H9 (cell line): ENCODE measurements at regions not wholly inside any gene's neighbourhood (a gene's known extent, or its start where the extent isn't known, plus 50 kb on each side); places are given as distances from the start of the nearest gene placed in this dataset.
A peak's percentile ranks its signal among the peaks of the same experiment; 100 is the strongest.

Source experiments
- DNase-seq: peaks from one replicate; pipeline ENCODE4 v3.0.0-alpha.2; 2017
- H2AFZ ChIP-seq: one replicate; pipeline ENCODE4 v1.6.1; 2013; ENCODE audit warnings: mild to moderate bottlenecking, low read length, control low read depth, moderate library complexity
- H2AK5ac ChIP-seq: 2 replicates; pipeline ENCODE4 v1.6.1; 2013; ENCODE audit warnings: low read length, control low read depth, mixed read lengths; ENCODE audit not compliant: insufficient read length
- H2BK120ac ChIP-seq: one replicate; pipeline ENCODE4 v1.6.1; 2013; ENCODE audit warnings: low read depth, mild to moderate bottlenecking, low read length, control low read depth, inconsistent platforms; ENCODE audit not compliant: poor library complexity, severe bottlenecking
- H2BK12ac ChIP-seq: 2 replicates; pipeline ENCODE4 v1.6.1; 2013; ENCODE audit warnings: low read length, control low read depth, mixed read lengths, low read depth; ENCODE audit not compliant: insufficient read length
- H2BK15ac ChIP-seq: 2 replicates; pipeline ENCODE4 v1.6.1; 2013; ENCODE audit warnings: low read depth, low read length, control low read depth
- H2BK20ac ChIP-seq: one replicate; pipeline ENCODE4 v1.6.1; 2013; ENCODE audit warnings: low read depth, mild to moderate bottlenecking, low read length, control low read depth, inconsistent platforms; ENCODE audit not compliant: poor library complexity, severe bottlenecking
- H2BK5ac ChIP-seq: 2 replicates; pipeline ENCODE4 v1.6.1; 2013; ENCODE audit warnings: low read length, control low read depth, mixed read lengths; ENCODE audit not compliant: insufficient read length
- H3K14ac ChIP-seq: 2 replicates; pipeline ENCODE4 v1.6.1; 2013; ENCODE audit warnings: low read length, control low read depth; ENCODE audit not compliant: insufficient read depth
- H3K18ac ChIP-seq: 2 replicates; pipeline ENCODE4 v1.6.1; 2013; ENCODE audit warnings: low read depth, mild to moderate bottlenecking, mixed read lengths, low read length, control low read depth; ENCODE audit not compliant: insufficient read length
- H3K23ac ChIP-seq: 2 replicates; pipeline ENCODE4 v1.6.1; 2013; ENCODE audit warnings: low read length, control low read depth, mixed read lengths, low read depth; ENCODE audit not compliant: insufficient read length
- H3K23me2 ChIP-seq: 2 replicates; pipeline ENCODE4 v1.6.1; 2013; ENCODE audit warnings: low read depth, mild to moderate bottlenecking, mixed read lengths, low read length, control low read depth; ENCODE audit not compliant: insufficient read length, poor library complexity, severe bottlenecking
- H3K27ac ChIP-seq: 2 replicates; pipeline ENCODE4 v1.5.1; 2013; ENCODE audit warnings: low read length, control low read depth, mixed read lengths, low read depth; ENCODE audit not compliant: insufficient read length
- H3K27me3 ChIP-seq: 2 replicates; pipeline ENCODE4 v1.6.1; 2013; ENCODE audit warnings: low read length, control low read depth, inconsistent platforms; ENCODE audit not compliant: insufficient read depth
- H3K4ac ChIP-seq: 2 replicates; pipeline ENCODE4 v1.6.1; 2013; ENCODE audit warnings: low read depth, mild to moderate bottlenecking, control low read depth, inconsistent platforms, low read length, moderate library complexity
- H3K4me1 ChIP-seq: 2 replicates; pipeline ENCODE4 v1.6.1; 2013; ENCODE audit warnings: low read length, control low read depth, inconsistent platforms; ENCODE audit not compliant: insufficient read depth
- H3K4me2 ChIP-seq: 2 replicates; pipeline ENCODE4 v1.6.1; 2013; ENCODE audit warnings: low read length, control low read depth, mixed read lengths; ENCODE audit not compliant: insufficient read length, insufficient read depth
- H3K56ac ChIP-seq: 2 replicates; pipeline ENCODE4 v1.6.1; 2013; ENCODE audit warnings: low read depth, mild to moderate bottlenecking, mixed read lengths, low read length, control low read depth; ENCODE audit not compliant: insufficient read length
- H3K79me1 ChIP-seq: 2 replicates; pipeline ENCODE4 v1.6.1; 2013; ENCODE audit warnings: low read depth, mild to moderate bottlenecking, moderate library complexity, low read length, control low read depth, inconsistent platforms; ENCODE audit not compliant: insufficient read depth, poor library complexity, severe bottlenecking
- H3K79me2 ChIP-seq: 2 replicates; pipeline ENCODE4 v1.6.1; 2013; ENCODE audit warnings: low read length, control low read depth, inconsistent platforms; ENCODE audit not compliant: insufficient read depth
- H3K9ac ChIP-seq: 2 replicates; pipeline ENCODE4 v1.6.1; 2013; ENCODE audit warnings: low read length, control low read depth, mixed read lengths; ENCODE audit not compliant: insufficient read length; ENCODE audit errors: extremely low read depth
- H3K9me3 ChIP-seq: one replicate; pipeline ENCODE4 v1.6.1; 2013; ENCODE audit warnings: low read depth, low read length, inconsistent platforms; ENCODE audit not compliant: control insufficient read depth
- H3T11ph ChIP-seq: one replicate; pipeline ENCODE4 v1.6.1; 2013; ENCODE audit warnings: mild to moderate bottlenecking, low read length, control low read depth, inconsistent platforms
- H4K20me1 ChIP-seq: one replicate; pipeline ENCODE4 v1.6.1; 2013; ENCODE audit not compliant: control insufficient read depth, insufficient read length, insufficient read depth
- H4K5ac ChIP-seq: 2 replicates; pipeline ENCODE4 v1.6.1; 2013; ENCODE audit warnings: low read depth, mild to moderate bottlenecking, mixed read lengths, low read length, control low read depth; ENCODE audit not compliant: insufficient read length
- H4K8ac ChIP-seq: replicated peaks from 2 replicates; pipeline ENCODE4 v1.6.1; 2013; ENCODE audit warnings: low read length, control low read depth, mixed read lengths, low read depth; ENCODE audit not compliant: insufficient read length
- H4K91ac ChIP-seq: 2 replicates; pipeline ENCODE4 v1.6.1; 2013; ENCODE audit warnings: low read depth, mild to moderate bottlenecking, moderate library complexity, mixed read lengths, low read length, control low read depth; ENCODE audit not compliant: insufficient read length
- H3K27ac Mint-ChIP-seq, 3 experiments: 2 replicates in 2 of 3; 3 replicates in 1 of 3; pipeline ENCODE4 v1.8.0; 2020 to 2021; ENCODE audit warnings: mixed read lengths in 3 of 3, mild to moderate bottlenecking in 1 of 3, moderate library complexity in 1 of 3
- H3K27me3 Mint-ChIP-seq: 2 replicates; pipeline ENCODE4 v1.8.0; 2021; ENCODE audit warnings: low read depth, mild to moderate bottlenecking, moderate library complexity, mixed read lengths
- H3K36me3 Mint-ChIP-seq, 3 experiments: 2 replicates in 2 of 3; 3 replicates in 1 of 3; pipeline ENCODE4 v1.8.0; 2020 to 2021; ENCODE audit warnings: low read depth in 3 of 3, mixed read lengths in 3 of 3; ENCODE audit not compliant: insufficient read depth in 1 of 3
- H3K4me1 Mint-ChIP-seq, 2 experiments: 2 replicates each; pipeline ENCODE4 v1.8.0; 2020; ENCODE audit warnings: mixed read lengths in 2 of 2
- H3K4me3 Mint-ChIP-seq, 2 experiments: 2 replicates in 1 of 2; 3 replicates in 1 of 2; pipeline ENCODE4 v1.8.0; 2020 to 2021; ENCODE audit warnings: mild to moderate bottlenecking in 2 of 2, mixed read lengths in 2 of 2, moderate library complexity in 1 of 2
- H3K9me3 Mint-ChIP-seq, 2 experiments: 2 replicates in 1 of 2; 3 replicates in 1 of 2; pipeline ENCODE4 v1.8.0; 2020; ENCODE audit warnings: mild to moderate bottlenecking in 2 of 2, mixed read lengths in 2 of 2, moderate library complexity in 1 of 2
- WGBS: extraction: QIAGEN DNeasy Blood & Tissue Kit; methylation state at CpG from one replicate; pipeline ENCODE4 v1.1.7; 2013; ENCODE audit warnings: missing lambda C conversion rate, low lambda C conversion rate, mixed read lengths; ENCODE audit not compliant: insufficient read length; ENCODE audit errors: extremely low coverage; 5-methylcytosine and 5-hydroxymethylcytosine counted together
- TF ChIP-seq, protein P1 (sequence below): fragments of 200-600 bp; sonication (generic); conservative IDR thresholded peaks from 3 replicates; pipeline ENCODE4 v1.8.0; 2021; ENCODE audit warnings: antibody characterized with exemption, mild to moderate bottlenecking

GRCh38 chr13:110819203-110820014 lies 95.5 kb downstream of the ANKRD10 start:
- Histone ChIP-seq H2BK12ac (no peak overlapping the region), H3K27ac (no peak overlapping the region), H4K8ac (no peak overlapping the region), H3K4me1 (no peaks in the 10 kb centered on the region), H2BK15ac (no peak overlapping the region), H2BK20ac (no peak overlapping the region), H3K56ac (no peak overlapping the region), H2BK5ac (no peak overlapping the region), H3K14ac (no peak overlapping the region), H2AK5ac (no peak overlapping the region), H3K9me3 (no peaks in the 10 kb centered on the region), H3K27me3 (no peaks in the 10 kb centered on the region; the same call in 1 of the 2 replicates), H3K9ac (no peak overlapping the region), H3K23ac (no peak overlapping the region), H3K18ac (no peak overlapping the region), H3T11ph (no peak overlapping the region), H4K20me1 (no peaks in the 10 kb centered on the region), H3K4me2 (peak overlapping the region; percentile 22), H3K23me2 (peaks cover 4% of the 10 kb centered on the region), H2BK120ac (no peak overlapping the region), H4K91ac (no peak overlapping the region), H3K79me2 (no peaks in the 10 kb centered on the region), H3K79me1 (no peaks in the 10 kb centered on the region), H4K5ac (no peak overlapping the region), H2AFZ (peak overlapping the region; percentile 66), H3K4ac (no peak overlapping the region)
- Mint-ChIP-seq H3K27me3 (no peaks in the 10 kb centered on the region; the same call in 1 of the 2 replicates), H3K36me3 (no peaks in the 10 kb centered on the region), H3K27ac (no peak overlapping the region), H3K4me3 (peak overlapping the region in 1 of 2 experiments; percentile 29; a peak in 1 of 5 replicates), H3K4me1 (peaks cover 14 to 22% of the 10 kb centered on the region in 2 experiments), H3K9me3 (no peaks in the 10 kb centered on the region)
- no CpG with 5 or more reads among the region's 17 CpGs for WGBS
- peak; percentile 84 for DNase-seq
- TF ChIP-seq, protein P1, sequence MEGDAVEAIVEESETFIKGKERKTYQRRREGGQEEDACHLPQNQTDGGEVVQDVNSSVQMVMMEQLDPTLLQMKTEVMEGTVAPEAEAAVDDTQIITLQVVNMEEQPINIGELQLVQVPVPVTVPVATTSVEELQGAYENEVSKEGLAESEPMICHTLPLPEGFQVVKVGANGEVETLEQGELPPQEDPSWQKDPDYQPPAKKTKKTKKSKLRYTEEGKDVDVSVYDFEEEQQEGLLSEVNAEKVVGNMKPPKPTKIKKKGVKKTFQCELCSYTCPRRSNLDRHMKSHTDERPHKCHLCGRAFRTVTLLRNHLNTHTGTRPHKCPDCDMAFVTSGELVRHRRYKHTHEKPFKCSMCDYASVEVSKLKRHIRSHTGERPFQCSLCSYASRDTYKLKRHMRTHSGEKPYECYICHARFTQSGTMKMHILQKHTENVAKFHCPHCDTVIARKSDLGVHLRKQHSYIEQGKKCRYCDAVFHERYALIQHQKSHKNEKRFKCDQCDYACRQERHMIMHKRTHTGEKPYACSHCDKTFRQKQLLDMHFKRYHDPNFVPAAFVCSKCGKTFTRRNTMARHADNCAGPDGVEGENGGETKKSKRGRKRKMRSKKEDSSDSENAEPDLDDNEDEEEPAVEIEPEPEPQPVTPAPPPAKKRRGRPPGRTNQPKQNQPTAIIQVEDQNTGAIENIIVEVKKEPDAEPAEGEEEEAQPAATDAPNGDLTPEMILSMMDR: peak; percentile 99
